Erythroblast (primary cell): ENCODE measurements at regions not wholly inside any gene's neighbourhood (a gene's known extent, or its start where the extent isn't known, plus 50 kb on each side); places are given as distances from the start of the nearest gene placed in this dataset.

ENCODE experiments used
- GATA1 ChIP-seq: IDR thresholded peaks from 2 replicates; pipeline ENCODE4 v1.6.1; 2011; ENCODE audit warnings: low read depth, mild to moderate bottlenecking, control low read depth, low read length, moderate library complexity
- POLR2A ChIP-seq: IDR thresholded peaks from 2 replicates; pipeline ENCODE4 v1.6.1; 2011; ENCODE audit warnings: mild to moderate bottlenecking, low read length

DNA sequence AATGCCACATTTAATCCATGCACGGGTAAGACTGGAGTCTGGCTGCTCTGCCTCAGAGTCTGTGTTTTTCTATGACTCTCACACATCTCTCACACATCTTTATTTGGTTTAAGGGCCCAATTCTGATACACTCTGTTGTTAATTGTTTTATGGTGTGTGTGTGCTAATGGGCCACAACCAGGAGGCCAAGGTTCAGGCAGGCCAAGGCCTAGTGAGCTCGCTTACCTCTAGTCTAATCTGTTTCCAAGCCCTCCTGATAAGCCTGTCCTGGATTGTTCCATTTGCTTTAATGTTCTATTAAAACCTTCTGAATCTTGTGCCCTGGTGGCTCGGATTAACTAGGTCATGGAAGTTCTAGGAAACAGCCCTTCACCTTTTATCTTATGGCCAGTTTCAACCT lies 445.4 kb upstream of the DPH6 start:
- no peak for TF ChIP-seq POLR2A
- no peak for TF ChIP-seq GATA1
